HL-60 (cell line): ENCODE measurements at regions not wholly inside any gene's neighbourhood (a gene's known extent, or its start where the extent isn't known, plus 50 kb on each side); places are given as distances from the start of the nearest gene placed in this dataset.

ENCODE experiments used
- DNase-seq, 2 experiments: peaks; one replicate each; pipeline ENCODE4 v3.0.0-alpha.2; 2010 to 2020; ENCODE audit warnings: low read depth in 1 of 2, low spot score in 1 of 2
- H3K27ac ChIP-seq: fragments of 250-450 bp; sonication (Bioruptor Pico); replicated peaks from 2 replicates; pipeline ENCODE4 v1.5.1; 2020; ENCODE audit warnings: mild to moderate bottlenecking, moderate library complexity
- H3K27me3 ChIP-seq: fragments of 250-450 bp; sonication (Bioruptor Pico); 2 replicates; pipeline ENCODE4 v1.5.1; 2021; ENCODE audit warnings: mild to moderate bottlenecking, moderate library complexity; ENCODE audit not compliant: insufficient read depth, poor library complexity, severe bottlenecking
- H3K4me3 ChIP-seq: replicated peaks from 2 replicates; pipeline ENCODE4 v1.5.1; 2011; ENCODE audit warnings: mild to moderate bottlenecking, control low read depth, low read length; ENCODE audit not compliant: insufficient read depth
- CTCF ChIP-seq: IDR thresholded peaks from one replicate; pipeline ENCODE4 v1.5.1; 2011; ENCODE audit warnings: low read length, control low read depth, inconsistent platforms; ENCODE audit not compliant: insufficient read depth
- GABPA ChIP-seq: IDR thresholded peaks from 2 replicates; pipeline ENCODE4 v1.6.1; 2012; ENCODE audit warnings: low read depth
- POLR2AphosphoS5 ChIP-seq: IDR thresholded peaks from 2 replicates; pipeline ENCODE4 v1.6.1; 2012; ENCODE audit warnings: low read depth
- REST ChIP-seq: IDR thresholded peaks from 2 replicates; pipeline ENCODE4 v1.6.1; 2012; ENCODE audit warnings: low read depth; ENCODE audit not compliant: insufficient replicate concordance
- SPI1 ChIP-seq: IDR thresholded peaks from 2 replicates; pipeline ENCODE4 v1.6.1; 2012; ENCODE audit warnings: low read depth, mild to moderate bottlenecking, borderline replicate concordance

- TF ChIP-seq POLR2AphosphoS5 (no peak), REST (no peak), CTCF (no peak), GABPA (no peak), SPI1 (no peak)
- Histone ChIP-seq H3K27ac (no peak overlapping the region), H3K4me3 (no peak overlapping the region), H3K27me3 (no peaks in the 10 kb centered on the region)
- DNase-seq: no peak
Measured at GRCh38 chr15:46701346-46701745, 1016.0 kb upstream of the SEMA6D start.

GRCh38 chr15:46701896-46702295 lies 1015.4 kb upstream of the SEMA6D start:
- Histone ChIP-seq H3K27ac (no peak overlapping the region), H3K27me3 (no peaks in the 10 kb centered on the region), H3K4me3 (no peak overlapping the region)
- TF ChIP-seq GABPA: no peak
- no peak for TF ChIP-seq CTCF
- no peak for TF ChIP-seq REST
- TF ChIP-seq POLR2AphosphoS5: no peak
- no peak for DNase-seq

- TF ChIP-seq SPI1 (no peak), GABPA (no peak), POLR2AphosphoS5 (no peak), CTCF (no peak), REST (no peak)
- no peak for DNase-seq
- no peaks in the 10 kb centered on the region for H3K27me3 ChIP-seq
- no peak overlapping the region for H3K27ac ChIP-seq
- H3K4me3 ChIP-seq: no peak overlapping the region
Measured at GRCh38 chr15:46703020-46703861, 1014.1 kb upstream of the SEMA6D start.
